Esophagus (tissue), 2 donors: ENCODE measurements at regions not wholly inside any gene's neighbourhood (a gene's known extent, or its start where the extent isn't known, plus 50 kb on each side); places are given as distances from the start of the nearest gene placed in this dataset.

Source experiments
- H3K27ac ChIP-seq, 2 donors: one replicate each; pipeline ENCODE4 v1.5.1; 2013; ENCODE audit warnings: low read depth in 2 of 2, mild to moderate bottlenecking in 2 of 2, inconsistent platforms in 1 of 2, low read length in 1 of 2, moderate library complexity in 1 of 2
- H3K27me3 ChIP-seq, 2 donors: one replicate each; pipeline ENCODE4 v1.6.1; 2013; ENCODE audit warnings: low read length in 2 of 2, control low read depth in 1 of 2, mild to moderate bottlenecking in 1 of 2; ENCODE audit not compliant: insufficient read depth in 2 of 2, control insufficient read depth in 1 of 2
- H3K36me3 ChIP-seq, 2 donors: one replicate each; pipeline ENCODE4 v1.6.1; 2013; ENCODE audit warnings: low read length in 1 of 2; ENCODE audit not compliant: control insufficient read depth in 2 of 2, insufficient read depth in 2 of 2
- H3K4me1 ChIP-seq, 2 donors: one replicate each; pipeline ENCODE4 v1.6.1; 2013; ENCODE audit warnings: low read length in 1 of 2; ENCODE audit not compliant: control insufficient read depth in 2 of 2, insufficient read depth in 2 of 2
- H3K4me3 ChIP-seq, 2 donors: one replicate each; pipeline ENCODE4 v1.5.1; 2013; ENCODE audit warnings: low read length in 2 of 2, mild to moderate bottlenecking in 2 of 2, low read depth in 1 of 2, moderate library complexity in 1 of 2
- H3K9me3 ChIP-seq, 2 donors: one replicate each; pipeline ENCODE4 v1.6.1; 2013; ENCODE audit warnings: mild to moderate bottlenecking in 2 of 2, low read depth in 1 of 2, low read length in 1 of 2, moderate library complexity in 1 of 2; ENCODE audit not compliant: control insufficient read depth in 2 of 2, insufficient read depth in 1 of 2
- WGBS, 2 donors: extraction: QIAGEN DNeasy Blood & Tissue Kit; methylation state at CpG; one replicate each; pipeline ENCODE4 v1.1.7; 2013; 5-methylcytosine and 5-hydroxymethylcytosine counted together
- donor health status: healthy with polysubstance abuse.
- donor health status: Bipolar disorder and iron deficiency.

DNA sequence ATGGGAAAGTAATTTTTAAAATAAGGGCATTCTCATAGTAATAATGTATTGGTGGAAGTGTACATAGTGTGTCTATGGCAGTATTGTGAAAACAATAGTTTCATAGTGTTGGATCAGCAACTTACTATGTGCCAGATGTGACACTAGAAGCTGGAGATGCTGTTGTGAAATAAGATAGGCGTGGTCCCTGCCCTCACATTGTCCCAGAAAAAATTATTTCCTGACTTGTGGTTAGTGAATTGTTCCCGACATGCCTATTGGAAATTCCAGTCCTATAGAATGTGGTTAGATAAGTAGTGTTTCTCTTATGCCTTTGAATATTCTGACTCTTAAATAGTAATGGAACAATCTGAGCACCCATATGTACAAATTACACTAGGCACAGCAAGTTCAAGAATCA lies 55.3 kb upstream of the MTAP start:
- H3K27me3 ChIP-seq = no peaks in the 10 kb centered on the region
- WGBS, 2 donors = 28 to 31% methylated on average over 2 of the region's 2 CpGs
- no peak overlapping the region for H3K27ac ChIP-seq
- peaks cover 0 to 2% of the 10 kb centered on the region in 2 donors for H3K4me1 ChIP-seq
- no peak overlapping the region for H3K4me3 ChIP-seq
- H3K36me3 ChIP-seq = no peaks in the 10 kb centered on the region
- no peaks in the 10 kb centered on the region for H3K9me3 ChIP-seq

DNA sequence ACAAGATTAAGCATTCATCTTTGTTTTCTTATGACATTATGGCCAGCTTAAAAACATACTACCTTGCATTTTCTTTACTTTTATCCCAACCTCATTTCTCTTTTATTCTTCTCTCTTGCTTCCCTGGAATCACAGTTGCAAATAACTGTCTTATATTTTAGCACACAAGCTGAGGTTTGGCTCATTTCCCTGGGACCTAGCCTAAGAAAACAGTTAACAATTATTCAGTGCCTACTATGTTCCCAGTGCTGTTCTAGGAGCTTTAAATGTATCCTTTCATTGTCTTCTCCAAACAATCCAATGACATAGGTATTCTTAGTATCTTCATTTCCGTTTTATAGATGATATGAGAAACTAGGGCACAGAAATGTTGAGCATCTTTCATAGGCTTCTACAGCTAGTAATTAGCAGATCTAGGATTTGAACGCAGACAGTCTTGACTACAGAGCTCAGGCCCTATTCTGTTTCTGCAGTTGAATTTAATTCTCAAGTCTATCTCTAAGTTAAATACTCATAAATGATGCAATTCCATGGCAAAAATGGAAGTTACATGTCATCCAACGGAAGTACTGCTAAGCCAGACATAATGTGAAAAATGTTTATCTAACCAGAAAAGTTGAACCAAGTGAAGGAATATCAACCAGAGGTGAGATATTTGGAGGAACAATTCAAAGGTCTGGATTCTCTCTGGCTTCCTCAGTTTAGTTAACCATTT lies 52.3 kb upstream of the MTAP start:
- Histone ChIP-seq H3K27me3 (no peaks in the 10 kb centered on the region), H3K27ac (no peak overlapping the region), H3K4me1 (no peaks in the 10 kb centered on the region), H3K36me3 (no peaks in the 10 kb centered on the region), H3K9me3 (no peaks in the 10 kb centered on the region), H3K4me3 (no peak overlapping the region)
- WGBS, 2 donors = 53 to 65% methylated on average over 3 of the region's 3 CpGs

DNA sequence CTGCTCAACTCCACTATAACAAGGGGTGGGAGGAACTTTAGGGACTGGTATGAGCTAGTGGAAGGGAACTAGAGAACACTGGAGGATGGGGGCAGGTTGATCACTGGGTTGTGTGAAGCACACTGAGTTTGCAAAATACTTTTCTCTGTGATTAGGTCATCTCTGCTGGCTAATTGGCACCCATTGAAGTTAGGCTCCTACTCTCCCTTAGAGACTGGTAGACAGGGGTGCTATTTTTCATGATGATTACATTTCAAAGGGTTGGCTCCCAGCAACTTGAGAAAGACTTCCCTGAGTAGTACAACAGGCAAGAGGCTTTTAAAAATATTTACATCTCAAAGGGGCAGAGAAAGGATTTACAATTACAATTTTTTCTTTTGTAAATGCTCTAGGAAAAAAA lies 50.4 kb upstream of the MTAP start:
- H3K4me3 ChIP-seq = no peak overlapping the region
- H3K9me3 ChIP-seq = no peaks in the 10 kb centered on the region
- H3K27ac ChIP-seq = no peak overlapping the region
- H3K4me1 ChIP-seq = no peaks in the 10 kb centered on the region
- H3K36me3 ChIP-seq = no peaks in the 10 kb centered on the region
- H3K27me3 ChIP-seq = no peaks in the 10 kb centered on the region
